Activated CD4-positive, alpha-beta T cell treated with anti-CD3 and anti-CD28 coated beads for 1 hour (primary cell): ENCODE measurements at regions not wholly inside any gene's neighbourhood (a gene's known extent, or its start where the extent isn't known, plus 50 kb on each side); places are given as distances from the start of the nearest gene placed in this dataset.
"Not testable (repeated sequence)": the region's sequence is repeated elsewhere in the genome, so short reads cannot be mapped to it uniquely, and the experiment has no call there.

Source experiments
- DNase-seq: peaks from one replicate; pipeline ENCODE4 v3.0.0-alpha.2; 2020

DNA sequence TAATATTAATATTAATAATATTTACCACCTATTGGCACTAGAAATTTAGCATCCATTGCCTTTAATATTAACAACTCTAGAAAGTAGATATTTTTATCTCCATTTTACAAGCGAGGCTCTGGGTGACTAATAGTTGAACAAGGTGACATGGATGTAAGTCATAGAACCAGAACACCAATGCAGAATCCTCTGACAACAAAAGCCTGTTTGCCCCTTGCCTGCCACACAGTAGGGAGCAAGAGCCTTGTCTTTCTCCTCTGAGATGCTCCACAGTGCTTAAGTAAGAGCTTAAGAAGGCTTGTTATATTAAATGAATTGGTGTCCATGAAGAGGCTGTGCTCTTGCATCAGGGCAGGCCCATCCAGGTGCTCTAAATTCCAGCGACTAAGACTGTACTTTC is 51.2 kb upstream of the LBX1 start:
- no peak for DNase-seq

- not testable (repeated sequence) for DNase-seq
Measured at GRCh38 chr10:101280921-101281320, 51.7 kb upstream of the LBX1 start.

GRCh38 chr10:101282947-101283346 is 53.7 kb upstream of the LBX1 start:
- no peak for DNase-seq

DNA sequence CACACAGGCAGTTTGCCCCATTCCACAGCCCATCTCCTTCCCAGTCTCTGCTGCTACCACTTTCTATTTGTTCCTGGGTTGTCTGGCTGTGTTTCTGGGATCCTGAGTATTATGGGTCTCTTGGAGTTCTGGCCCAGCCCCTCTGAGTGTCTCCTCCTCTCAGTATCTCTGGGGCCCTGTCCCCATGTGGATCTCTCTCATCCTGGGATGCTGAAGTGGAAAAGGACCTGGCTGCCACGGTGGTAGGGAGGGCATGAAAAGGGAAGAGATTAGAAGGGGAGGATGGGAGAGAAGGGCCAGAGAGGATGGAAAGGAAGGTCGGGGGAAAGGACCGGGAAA is 54.5 kb upstream of the LBX1 start:
- no peak for DNase-seq

DNA sequence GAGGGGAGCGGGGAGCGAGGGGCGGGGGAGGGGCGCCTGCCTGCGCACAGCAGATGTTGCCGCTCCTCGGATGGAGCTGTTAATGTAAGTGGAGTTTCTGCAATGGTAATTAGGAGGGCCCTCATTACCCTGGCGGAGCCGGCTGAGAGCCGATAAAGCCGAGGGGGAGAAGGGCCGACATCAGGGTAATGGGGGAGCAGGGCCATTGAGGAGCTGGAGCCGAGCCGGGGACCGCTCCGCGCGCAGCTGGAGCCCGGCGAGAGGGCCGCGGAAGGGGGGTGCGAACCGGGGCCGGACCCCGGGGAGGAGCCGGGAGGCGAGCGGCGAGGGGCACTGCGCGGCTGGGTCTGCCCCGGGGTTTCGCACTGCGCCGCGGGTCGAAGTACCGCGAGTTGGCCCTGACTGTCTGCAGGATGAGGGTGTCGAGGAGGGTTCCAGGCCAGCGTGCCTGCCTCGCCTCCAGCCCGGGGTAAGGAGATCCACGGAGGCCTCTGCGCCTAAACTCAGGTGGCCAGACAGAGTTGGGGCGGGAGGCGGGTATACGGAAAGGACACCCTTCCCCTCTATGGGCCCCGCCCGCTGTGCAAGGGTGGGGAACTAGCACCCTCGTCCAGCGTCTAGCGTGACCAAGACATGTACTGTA is 55.0 kb upstream of the LBX1 start:
- DNase-seq, result no peak

DNA sequence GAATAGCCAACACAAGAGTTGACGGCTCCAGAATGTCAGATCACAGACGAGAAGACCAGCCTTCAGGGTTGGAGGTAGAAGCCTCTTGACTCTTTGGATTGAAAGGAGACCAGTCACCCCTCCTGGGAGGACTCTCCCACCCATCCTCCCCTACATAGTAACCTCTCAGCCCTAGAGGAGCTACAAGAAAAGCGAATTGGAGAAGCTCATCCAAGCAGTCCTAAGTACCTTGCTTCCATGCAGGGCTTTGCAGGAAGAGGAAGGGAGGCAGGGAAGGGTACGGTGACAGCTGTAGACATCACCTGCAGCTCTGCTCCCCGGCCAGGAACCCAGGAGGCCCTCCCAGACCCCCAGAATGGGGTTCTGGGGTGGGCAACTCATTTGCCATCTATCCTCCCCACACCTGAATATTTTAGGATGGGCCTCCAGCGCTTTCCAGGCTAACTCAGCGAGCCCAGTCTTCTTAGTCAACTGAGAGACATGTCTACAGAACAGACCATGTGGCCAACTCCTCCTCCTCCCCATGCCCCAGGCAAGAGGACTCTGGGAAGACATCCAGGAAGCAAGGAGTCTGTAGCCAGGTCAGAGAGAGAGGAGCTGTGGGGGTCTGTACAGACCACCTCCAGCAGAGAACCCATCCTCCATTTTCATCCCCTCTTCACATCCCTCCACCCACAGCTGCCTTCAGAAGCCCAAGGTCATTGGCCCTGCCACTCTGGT is 55.6 kb upstream of the LBX1 start:
- DNase-seq, result no peak

DNA sequence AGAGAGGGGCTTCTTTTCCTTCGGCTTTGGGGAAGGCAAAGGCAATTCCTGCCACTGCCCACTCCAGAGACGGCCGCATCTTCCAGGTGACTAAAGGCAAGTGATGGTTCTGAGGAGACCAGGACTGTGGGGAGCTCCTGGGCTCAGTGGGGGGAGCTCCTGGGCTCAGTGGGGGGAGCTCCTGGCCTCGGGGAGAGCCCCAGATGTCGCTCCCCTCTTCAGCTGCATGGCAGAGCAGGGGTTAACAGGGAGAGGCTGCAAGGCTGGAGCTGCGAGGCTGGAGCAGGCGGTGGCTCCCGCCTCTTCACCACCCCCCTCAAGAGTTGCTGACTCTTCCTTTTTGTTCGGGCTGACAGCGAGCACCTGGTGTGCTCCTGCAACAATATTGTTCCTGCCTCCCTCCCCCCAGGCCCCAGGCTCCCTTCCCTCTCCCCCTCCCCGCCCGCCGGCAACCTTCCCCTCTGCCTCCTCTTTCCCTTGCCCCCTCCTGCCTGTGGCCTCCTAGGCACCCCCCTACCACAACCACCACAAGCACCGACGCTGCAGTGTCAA is 56.3 kb upstream of the LBX1 start:
- no peak for DNase-seq

DNA sequence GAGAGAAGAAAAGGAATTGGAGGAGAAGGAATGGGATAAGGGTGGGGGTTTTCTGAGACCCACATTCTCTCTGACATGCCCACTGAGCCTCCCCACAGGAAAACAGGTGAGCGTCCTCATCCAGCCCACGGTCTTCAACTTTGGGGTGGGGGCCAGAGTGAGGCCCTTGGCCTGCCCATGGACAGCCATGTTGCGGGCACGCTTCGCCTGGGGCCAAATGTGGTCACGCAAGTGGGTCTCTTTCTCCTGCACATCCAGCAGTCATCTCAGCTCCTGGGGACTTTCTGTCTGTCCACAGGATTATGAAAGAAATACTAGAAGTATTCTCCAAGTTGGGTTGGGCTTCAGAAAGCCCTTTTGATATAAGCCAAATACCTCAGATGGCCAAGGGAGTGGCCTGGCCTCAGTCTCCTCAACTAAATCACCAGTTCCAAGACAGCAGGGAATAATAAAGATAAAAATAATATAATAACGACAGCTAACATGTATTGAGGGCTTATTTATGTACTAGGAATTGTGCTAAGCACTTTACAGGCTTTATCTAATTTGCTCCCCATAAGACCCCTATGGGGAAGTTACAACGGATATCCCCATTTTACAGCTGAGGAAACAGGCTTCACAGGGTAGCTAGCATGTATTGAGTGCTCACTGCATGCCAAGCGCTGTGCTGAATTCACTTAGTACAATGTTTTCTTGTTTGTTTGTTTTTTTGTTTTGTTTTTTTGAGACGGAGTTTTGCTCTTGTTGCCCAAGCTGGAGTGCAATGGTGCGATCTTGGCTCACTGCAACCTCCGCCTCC is 57.2 kb upstream of the LBX1 start:
- no peak for DNase-seq

DNA sequence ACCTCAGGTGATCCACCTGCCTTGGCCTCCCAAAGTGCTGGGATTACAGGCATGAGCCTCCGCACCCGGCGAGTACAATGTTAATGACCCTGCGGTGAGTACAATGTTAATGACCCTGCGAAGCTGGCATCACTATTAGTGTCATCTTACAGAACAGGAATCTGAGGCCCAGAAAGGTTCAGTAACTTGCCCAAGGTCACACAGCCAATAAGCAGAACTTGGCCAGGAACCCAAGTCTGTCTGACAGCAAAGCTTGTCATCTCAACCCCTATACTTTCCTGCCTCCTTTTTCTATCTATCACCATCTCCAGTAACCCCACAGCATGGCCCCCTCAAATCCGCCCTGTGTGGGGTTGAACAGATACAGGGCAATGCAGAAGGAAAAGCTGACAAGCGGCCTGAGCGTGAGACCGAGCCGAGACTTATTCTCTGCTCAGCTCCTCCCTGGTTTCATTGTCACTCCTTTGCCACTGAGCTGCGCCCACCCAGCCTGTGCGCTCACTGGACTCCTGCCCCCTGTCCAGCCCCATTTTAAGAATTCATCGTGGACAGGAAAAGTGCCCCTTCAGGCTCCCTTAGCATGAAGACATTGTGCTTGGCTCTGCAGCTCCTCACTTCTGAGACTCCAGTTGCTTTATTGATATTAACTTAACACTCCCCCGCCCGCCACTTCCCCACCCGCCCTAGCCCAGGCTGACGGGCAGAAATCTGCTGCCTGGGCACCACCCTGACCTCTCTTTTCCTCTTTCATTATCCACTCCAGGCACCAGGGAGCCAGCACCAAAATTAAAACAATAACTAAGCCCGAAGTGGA is 58.1 kb upstream of the LBX1 start:
- DNase-seq, result no peak

DNA sequence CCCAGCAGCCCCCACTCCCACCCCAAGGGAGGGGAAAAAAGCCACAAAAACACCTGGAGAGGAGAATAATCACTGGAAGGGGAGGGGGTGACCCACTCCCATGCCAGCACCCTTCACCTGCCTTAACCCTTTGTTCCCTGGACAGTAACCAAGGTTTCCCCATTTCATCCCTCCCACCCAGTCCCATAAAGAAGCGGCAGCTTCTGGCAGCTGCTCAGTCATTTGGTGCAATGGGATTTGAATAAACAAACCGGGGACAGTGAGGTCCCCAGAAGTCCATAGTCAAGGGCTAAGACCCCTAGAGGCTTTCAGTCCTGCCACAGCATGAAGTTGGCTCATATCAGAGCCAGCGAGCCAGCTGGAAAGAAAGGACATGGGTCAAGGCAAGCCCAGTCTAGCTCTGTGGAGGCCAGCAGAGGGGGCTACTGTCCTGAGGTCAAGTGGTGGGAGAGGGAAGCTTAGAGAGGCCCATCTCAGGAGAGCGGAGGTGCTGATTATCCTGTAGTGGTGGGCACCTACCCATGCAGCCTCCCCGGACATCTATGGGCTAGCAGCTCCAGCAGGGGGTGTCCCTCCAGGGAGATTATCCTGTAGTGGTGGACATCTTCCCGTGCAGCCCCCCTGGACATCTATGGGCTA is 58.9 kb upstream of the LBX1 start:
- DNase-seq, result no peak

- no peak for DNase-seq
Measured at GRCh38 chr10:101289541-101289940, 60.3 kb upstream of the LBX1 start.

DNA sequence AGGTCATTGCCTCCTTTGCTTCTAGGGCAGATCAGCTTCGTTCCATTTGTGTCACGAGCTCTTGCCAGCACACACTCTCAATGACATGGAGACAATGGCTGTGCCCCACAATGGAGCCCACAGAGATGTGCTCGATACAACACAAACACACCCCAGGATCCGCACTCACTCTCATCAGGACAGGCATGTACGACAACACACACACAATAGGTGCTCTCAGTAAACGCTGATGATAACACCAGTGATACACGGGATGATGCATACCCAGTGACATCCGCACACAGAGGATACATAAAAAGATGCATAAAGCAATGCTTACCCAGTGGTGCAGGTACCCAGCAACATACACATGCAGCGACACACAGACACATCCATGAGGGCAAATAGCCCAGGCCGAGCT is 61.2 kb upstream of the LBX1 start:
- no peak for DNase-seq

DNA sequence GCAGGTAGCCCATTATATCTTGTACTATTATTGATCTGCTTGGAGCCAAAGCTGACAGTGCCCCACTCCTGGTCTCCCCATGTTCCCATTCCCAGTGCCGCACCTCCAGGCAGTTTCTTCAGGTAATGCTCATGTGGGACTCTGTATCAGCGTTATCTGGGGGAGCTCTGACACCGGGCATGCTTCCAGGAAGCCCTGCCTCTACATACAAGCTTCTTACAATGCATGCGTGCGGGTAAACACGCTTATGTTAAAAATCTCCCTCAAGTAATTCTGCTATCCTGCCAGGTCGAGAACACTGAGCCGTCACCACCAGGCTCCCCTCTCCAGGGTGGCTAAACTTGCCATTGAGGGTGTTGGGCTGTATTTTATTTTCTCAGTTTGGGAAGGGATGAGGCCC is 61.6 kb upstream of the LBX1 start:
- DNase-seq, result no peak

GRCh38 chr10:101291331-101292193 is 62.3 kb upstream of the LBX1 start:
- DNase-seq, result peak; percentile 31

- DNase-seq, result no peak
Measured at GRCh38 chr10:101292194-101293006, 61.6 kb upstream of the BTRC start.

- DNase-seq, result no peak
Measured at GRCh38 chr10:101293007-101293723, 60.8 kb upstream of the BTRC start.

- DNase-seq, result no peak
Measured at GRCh38 chr10:101294109-101294508, 59.9 kb upstream of the BTRC start.

DNA sequence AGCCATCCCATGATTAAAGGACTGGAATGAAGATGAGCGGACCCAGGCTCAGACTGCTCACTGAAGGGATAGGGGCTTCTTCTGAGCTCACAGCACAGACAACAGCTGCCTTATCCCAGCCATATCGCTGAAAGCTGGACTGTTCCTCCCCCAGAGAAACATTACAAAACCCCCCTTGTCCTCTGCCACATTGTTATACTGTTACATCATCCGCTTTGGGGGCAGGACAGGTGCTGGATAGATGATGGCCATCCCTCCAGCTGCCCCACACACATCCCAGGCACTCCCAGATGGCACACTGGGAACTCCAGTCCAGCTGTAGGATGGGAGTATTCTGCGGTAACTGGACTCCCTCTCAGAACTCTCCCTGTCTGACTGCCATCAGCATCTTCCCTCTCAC is 58.7 kb upstream of the BTRC start:
- DNase-seq, result no peak

DNA sequence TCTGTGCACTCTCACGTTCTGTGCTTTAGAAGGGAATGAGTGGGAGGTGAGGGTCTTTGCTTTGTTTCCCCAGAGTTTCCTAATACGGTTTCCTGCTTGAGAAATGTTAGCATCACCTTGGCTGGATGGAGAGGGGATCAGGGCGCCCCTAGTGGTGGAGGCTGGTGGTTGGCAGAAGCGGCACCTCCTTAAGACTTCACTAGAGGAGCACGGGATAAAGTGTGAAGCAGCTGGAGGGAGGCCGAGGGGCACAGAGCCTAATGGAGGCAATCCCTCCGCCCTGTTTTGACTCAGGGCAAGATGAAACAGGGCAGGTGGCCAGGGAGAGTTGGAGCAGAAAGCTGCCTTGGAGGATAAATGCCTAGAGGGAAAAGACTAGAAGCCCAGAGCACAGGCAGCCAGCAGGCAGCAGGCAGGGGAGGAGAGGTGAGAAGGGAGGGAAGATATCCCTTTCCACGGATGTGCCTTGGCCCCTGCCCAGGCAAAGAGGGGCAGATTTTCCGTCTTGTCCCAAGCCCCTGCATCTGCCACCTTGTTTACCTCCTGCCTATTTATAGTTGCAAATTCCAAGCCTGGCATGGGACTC is 56.0 kb upstream of the BTRC start:
- peak; percentile 55 for DNase-seq
